ENCODE measurements at regions not wholly inside any gene's neighbourhood (a gene's known extent, or its start where the extent isn't known, plus 50 kb on each side); places are given as distances from the start of the nearest gene placed in this dataset.

- TF ChIP-seq CSRNP3 (CRISPR knock-in tag; IDR thresholded peaks at IDR 0.05), result no peak
- TF ChIP-seq ZC3H10 (CRISPR knock-in tag; IDR thresholded peaks at IDR 0.05), result no peak
- no peak for TF ChIP-seq ZNF70 (CRISPR knock-in tag; IDR thresholded peaks at IDR 0.05)
- TF ChIP-seq PATZ1 (CRISPR knock-in tag; IDR thresholded peaks at IDR 0.05; ENCODE audit: borderline replicate concordance), result no peak
- TF ChIP-seq, protein P1, sequence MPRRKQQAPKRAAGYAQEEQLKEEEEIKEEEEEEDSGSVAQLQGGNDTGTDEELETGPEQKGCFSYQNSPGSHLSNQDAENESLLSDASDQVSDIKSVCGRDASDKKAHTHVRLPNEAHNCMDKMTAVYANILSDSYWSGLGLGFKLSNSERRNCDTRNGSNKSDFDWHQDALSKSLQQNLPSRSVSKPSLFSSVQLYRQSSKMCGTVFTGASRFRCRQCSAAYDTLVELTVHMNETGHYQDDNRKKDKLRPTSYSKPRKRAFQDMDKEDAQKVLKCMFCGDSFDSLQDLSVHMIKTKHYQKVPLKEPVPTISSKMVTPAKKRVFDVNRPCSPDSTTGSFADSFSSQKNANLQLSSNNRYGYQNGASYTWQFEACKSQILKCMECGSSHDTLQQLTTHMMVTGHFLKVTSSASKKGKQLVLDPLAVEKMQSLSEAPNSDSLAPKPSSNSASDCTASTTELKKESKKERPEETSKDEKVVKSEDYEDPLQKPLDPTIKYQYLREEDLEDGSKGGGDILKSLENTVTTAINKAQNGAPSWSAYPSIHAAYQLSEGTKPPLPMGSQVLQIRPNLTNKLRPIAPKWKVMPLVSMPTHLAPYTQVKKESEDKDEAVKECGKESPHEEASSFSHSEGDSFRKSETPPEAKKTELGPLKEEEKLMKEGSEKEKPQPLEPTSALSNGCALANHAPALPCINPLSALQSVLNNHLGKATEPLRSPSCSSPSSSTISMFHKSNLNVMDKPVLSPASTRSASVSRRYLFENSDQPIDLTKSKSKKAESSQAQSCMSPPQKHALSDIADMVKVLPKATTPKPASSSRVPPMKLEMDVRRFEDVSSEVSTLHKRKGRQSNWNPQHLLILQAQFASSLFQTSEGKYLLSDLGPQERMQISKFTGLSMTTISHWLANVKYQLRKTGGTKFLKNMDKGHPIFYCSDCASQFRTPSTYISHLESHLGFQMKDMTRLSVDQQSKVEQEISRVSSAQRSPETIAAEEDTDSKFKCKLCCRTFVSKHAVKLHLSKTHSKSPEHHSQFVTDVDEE (CRISPR knock-in tag; IDR thresholded peaks at IDR 0.05), result no peak
- TF ChIP-seq OSR1 (CRISPR knock-in tag; IDR thresholded peaks at IDR 0.05), result no peak
- TF ChIP-seq GLIS3 (CRISPR knock-in tag; IDR thresholded peaks at IDR 0.05), result no peak
- TF ChIP-seq BACH2 (CRISPR knock-in tag; IDR thresholded peaks at IDR 0.05; ENCODE audit: borderline replicate concordance), result no peak
Observed at GRCh38 chr3:102718651-102719050, 283.8 kb downstream of the ZPLD1 start.
